ENCODE measurements at regions not wholly inside any gene's neighbourhood (a gene's known extent, or its start where the extent isn't known, plus 50 kb on each side); places are given as distances from the start of the nearest gene placed in this dataset.
A peak's percentile ranks its signal among the peaks of the same experiment; 100 is the strongest.

DNA sequence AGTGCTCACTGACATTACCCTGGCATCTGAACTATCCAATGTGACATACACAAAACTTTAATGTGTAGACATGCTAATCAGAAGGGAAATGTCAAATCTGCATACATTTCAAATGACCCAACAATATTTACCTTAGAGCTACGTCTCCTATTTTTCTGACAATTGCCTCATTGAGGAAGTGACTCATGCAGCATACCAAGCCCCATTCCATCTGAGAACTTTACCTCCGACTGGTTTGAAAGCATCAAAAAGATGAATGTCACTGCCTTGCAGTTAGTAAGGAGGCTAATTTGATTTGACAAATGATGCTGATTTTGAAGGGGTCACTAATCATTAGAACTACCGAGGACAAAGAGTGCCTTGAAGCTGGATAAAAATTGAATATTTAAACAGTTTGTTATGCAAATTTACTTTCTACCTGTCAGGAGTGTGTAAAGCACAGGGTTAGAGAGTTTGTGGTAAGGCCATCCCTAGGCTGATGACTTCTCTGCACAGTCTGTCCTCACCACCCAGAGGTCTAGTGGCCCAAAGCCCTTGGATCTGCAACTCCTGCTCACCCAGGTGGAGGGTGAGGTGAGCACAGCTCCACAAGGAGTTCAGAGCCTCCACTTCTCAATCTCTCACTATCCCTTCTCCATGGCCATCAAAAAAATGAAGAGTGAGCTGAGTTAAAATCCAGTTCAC lies 500.3 kb upstream of the C1orf87 start:
- FAIRE-seq, result no peak

- FAIRE-seq, result no peak
Measured at GRCh38 chr1:60573121-60573520, 499.6 kb upstream of the C1orf87 start.

GRCh38 chr1:60572378-60572777 lies 498.8 kb upstream of the C1orf87 start:
- FAIRE-seq, result no peak

GRCh38 chr1:60571811-60572210 lies 498.2 kb upstream of the C1orf87 start:
- FAIRE-seq, result no peak

- FAIRE-seq, result no peak
Measured at GRCh38 chr1:60569189-60569588, 495.6 kb upstream of the C1orf87 start.

DNA sequence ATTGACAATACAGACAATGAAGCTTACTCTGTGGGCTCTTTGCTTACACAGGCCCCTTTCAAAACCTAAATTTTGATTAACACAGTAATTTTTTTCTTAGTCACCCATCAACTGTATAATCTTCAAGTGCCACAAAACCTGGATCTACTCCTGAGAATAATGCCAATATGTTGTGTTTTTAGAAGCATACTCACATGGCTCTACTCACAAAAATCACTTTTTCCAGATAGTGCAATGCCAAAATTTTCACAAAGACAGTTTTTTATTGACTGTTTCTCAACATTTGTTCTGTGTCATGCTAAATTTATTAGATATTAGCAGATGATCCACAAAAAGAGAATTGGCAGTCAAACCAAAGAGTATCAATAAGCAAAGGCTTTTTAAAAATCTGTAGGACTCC lies 493.7 kb upstream of the C1orf87 start:
- FAIRE-seq, result no peak

- FAIRE-seq, result no peak
Measured at GRCh38 chr1:60564916-60565750, 491.6 kb upstream of the C1orf87 start.

DNA sequence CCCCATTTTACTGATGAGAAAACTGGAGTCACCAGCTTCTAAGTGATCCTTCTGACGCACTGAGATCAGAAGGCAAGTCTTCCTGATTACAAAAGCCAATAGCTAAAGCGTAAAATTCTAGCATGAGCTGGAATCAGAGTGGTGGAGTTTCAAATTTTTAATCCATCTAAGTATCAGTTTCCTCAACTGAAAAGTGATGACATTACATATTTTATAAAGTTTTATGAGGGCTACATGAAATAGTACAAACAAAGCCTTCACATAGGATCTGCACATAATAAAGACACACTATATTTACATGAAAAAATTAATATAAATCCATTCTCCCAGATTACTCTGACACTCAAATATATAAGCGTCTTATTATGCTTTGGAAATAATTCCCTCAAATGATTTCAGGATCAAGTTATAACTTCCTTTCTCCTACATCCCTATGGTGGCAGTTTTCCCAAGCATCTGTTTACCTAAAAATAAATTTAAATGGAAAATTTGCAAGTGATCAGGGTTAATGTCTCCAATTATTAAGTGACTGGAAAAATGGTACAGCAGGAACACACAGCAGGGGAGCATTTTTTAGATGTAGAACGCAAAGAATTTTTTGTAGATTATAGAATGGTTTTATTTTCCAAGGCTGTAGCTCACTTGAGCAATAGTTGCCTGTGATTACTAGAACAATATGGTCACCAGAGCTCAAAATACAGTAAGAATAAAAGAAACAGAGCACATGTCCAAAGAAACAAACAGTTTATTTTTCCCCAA lies 490.4 kb upstream of the C1orf87 start:
- no peak for FAIRE-seq

GRCh38 chr1:60562740-60563139 lies 489.2 kb upstream of the C1orf87 start:
- FAIRE-seq, result no peak

DNA sequence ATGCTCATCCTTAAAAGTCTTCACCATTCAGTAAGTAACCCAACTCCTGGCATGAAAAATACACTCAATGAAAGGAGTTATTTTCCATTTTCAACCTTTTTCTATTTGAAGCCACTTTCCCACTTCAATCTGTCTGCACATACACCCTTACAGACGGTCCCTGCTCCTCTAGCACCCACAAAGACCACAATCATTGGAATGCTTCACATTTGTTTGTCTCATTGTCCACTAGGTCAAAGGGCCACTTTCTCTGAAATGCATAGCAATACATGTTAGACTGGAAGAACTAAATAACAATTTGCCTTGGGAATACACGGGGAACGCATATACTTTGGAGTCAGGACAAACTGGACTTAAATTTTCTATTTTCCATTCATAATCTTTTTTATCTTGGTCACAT lies 487.1 kb upstream of the C1orf87 start:
- no peak for FAIRE-seq

DNA sequence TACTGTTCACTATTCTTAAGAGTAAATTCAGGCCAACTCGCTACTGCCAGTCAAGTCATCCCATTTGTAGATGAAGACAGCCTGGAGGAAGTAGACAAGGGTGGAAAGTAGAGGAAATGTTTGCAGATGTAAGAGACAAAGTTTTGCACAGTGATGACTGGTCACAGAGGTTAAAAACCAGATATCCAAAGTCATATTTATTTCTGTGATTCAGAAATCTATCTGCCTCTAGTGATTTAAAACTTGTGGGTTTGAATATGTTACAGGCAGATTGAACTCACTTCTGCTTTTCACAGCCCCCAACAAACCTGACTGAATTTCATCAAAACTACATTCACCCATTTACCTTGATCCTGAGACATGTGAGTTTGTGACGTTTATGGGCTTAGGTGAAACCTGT lies 484.7 kb upstream of the C1orf87 start:
- no peak for FAIRE-seq

- peak; percentile 98 for FAIRE-seq
Measured at GRCh38 chr1:60553730-60554129, 480.2 kb upstream of the C1orf87 start.

DNA sequence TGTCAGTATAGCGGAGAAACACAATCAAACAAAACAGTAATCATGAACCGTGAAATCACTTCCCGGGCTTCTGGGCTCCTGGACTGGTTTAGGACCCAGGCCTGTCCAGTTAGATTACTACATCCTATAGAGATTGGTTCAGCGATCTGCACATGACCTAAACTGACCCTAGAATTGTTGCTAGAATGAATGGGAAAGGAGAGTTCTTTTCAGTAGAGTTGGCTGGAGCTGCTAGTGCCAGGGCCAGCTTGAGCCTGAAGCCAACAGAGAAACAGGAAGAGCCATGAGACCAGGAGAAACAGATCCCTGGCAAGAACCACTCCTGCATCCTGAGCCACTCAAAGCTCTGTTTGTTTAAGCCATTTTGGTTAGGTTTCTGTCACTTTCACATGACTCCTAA lies 474.3 kb upstream of the C1orf87 start:
- FAIRE-seq, result no peak

GRCh38 chr1:60541831-60542532 lies 468.4 kb upstream of the C1orf87 start:
- no peak for FAIRE-seq

- no peak for FAIRE-seq
Measured at GRCh38 chr1:60540141-60540540, 466.6 kb upstream of the C1orf87 start.

DNA sequence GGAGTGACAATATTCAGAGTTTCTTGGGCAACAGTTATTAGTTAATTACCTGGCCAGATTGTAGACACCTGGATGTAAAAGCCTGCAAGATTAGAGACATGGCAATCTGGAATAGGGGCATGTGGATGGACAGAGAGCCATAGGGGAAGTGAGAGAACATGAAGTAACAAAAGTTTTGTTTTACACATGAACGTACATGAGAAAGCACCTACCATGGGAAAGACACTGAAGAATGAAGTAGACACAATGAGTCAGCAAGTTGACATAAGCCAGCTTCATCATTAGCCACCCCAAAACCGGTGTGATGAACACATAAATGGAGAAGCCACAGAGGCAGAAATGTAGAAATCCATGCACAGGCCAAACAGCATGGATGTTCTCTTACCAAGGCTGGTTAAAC lies 462.1 kb upstream of the C1orf87 start:
- no peak for FAIRE-seq

- FAIRE-seq, result no peak
Measured at GRCh38 chr1:60527567-60527966, 454.0 kb upstream of the C1orf87 start.

GRCh38 chr1:60516996-60517395 lies 443.4 kb upstream of the C1orf87 start:
- FAIRE-seq, result no peak

- FAIRE-seq, result no peak
Measured at GRCh38 chr1:60510162-60510561, 436.6 kb upstream of the C1orf87 start.

DNA sequence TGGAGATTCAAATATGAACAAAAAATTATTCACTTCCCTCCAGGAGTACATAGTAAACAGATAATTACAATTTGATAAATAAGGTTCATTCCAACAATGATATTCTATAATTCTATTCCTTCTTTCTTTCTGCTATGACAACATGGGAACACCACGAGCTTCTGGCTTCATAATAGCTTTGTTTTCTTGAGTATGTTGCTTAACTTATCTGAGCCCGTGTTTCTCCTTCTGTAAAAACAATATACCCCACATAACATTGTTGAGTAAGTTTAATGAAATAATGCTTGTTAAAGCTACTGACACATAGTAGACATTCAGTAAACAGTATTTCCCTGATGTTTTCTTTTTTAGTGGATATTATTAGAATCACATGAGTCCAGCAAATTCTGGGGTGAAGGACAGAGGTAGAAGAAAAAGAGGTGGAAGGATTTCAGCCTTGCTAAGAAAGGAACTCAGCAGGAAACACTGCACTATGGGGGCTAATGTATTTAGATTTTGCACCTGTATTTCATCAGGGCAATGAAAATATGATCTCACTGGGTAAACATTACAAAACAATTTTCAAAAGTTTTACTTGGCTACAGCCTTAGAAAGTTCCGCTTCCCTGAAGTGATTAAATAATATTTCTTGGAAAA lies 430.8 kb upstream of the C1orf87 start:
- no peak for FAIRE-seq

DNA sequence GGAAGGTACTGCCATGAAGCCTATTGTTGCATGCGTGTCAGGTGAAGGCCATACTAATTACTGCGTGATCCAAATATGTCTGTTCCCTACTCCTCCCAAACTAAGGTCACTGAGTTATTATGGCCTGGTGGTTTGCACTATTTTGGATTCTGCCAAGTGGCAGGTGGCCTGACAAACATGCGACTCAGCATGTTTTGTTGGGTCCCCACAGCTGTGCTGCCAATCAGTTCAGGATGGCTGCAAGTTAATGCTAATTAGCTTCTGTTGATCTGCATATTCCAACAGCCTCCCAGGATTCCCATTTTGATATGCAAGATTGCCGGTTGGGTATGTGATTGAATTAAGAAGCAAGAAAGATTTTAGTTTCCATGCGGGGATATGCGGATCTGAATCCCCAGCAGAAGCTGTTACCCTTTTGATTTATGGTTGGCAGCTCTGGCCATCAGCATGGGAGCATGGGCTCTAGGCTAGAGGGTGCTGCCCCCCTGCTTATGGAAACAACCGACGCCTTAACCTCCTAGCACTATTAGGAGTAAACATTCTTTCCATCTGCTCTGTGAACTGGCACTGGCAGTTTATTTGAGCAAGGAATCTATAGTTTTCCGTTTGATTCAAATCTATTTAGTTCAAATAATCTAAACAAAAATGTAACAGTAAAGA lies 429.8 kb upstream of the C1orf87 start:
- no peak for FAIRE-seq

GRCh38 chr1:60502506-60502905 lies 428.9 kb upstream of the C1orf87 start:
- no peak for FAIRE-seq
